CD4-positive, alpha-beta T cell treated with Interleukin-12 subunit alpha and Interleukin-12 subunit beta, for 1 hour (primary cell): ENCODE measurements at regions not wholly inside any gene's neighbourhood (a gene's known extent, or its start where the extent isn't known, plus 50 kb on each side); places are given as distances from the start of the nearest gene placed in this dataset.
"Not testable (repeated sequence)": the region's sequence is repeated elsewhere in the genome, so short reads cannot be mapped to it uniquely, and the experiment has no call there.

Source experiments
- DNase-seq: peaks from one replicate; pipeline ENCODE4 v3.0.0-alpha.2; 2020

DNA sequence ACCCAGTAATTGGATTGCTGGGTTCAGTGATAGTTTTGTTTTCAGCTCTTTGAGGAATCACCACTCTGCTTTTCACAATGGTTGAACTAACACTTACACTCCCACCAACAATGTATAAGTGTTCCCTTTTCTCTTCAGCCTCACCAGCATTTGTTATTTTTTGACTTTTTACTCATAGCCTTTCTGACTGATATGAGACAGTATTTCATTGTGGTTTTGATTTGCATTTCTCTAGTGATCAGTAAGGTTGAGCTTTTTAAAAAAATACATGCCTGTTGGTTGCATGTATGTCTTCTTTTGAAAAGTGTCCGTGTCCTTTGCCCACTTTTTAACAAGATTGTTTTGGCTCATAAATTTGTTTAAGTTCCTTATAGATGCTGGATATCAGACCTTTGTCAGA lies 185.7 kb upstream of the CCNH start:
- no peak for DNase-seq

GRCh38 chr5:87594566-87594965 lies 181.8 kb upstream of the CCNH start:
- no peak for DNase-seq

GRCh38 chr5:87589587-87589986 lies 176.9 kb upstream of the CCNH start:
- DNase-seq = no peak

DNA sequence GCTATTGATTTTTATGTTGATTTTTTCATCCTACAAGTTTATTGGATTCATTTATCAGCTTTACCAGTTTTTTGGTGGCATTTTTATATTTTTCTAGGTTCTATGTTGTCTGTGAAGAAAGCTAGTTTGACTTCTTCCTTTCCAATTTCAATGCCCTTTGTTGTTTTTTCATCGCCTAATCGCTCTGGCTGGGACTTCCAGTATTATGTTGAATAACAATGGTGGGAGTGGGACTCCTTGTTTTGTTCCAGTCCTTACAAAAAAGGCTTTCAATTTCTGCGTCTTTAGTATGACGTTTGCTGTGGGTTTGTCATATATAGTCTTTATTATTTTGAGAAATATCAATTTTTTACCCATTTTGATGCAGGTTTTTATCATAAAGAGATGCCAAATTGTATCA lies 175.6 kb upstream of the CCNH start:
- DNase-seq = no peak

GRCh38 chr5:87583704-87584103 lies 171.0 kb upstream of the CCNH start:
- not testable (repeated sequence) for DNase-seq

- DNase-seq = no peak
Measured at GRCh38 chr5:87582149-87582548, 169.4 kb upstream of the CCNH start.

GRCh38 chr5:87581661-87582060 lies 168.9 kb upstream of the CCNH start:
- DNase-seq = no peak

DNA sequence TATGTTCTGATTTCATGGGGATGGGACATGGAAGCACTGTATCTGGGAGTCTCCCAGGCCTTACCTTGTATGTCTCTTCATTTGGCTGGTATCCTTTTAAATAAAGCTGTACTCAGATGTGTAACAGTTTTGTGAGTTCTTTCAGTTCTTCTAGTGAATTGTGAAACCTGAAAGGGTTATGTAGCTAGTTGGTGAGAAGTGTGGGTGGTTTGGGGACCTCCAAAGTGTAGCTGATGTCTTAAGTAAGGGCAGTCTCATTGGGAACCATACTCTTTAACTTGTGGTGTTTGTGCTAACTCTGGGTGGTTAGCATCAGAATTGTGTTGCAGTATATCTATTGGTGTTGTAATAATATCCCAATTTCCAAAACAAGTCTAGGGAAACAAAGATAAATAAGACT lies 166.9 kb upstream of the CCNH start:
- DNase-seq = no peak

- DNase-seq = no peak
Measured at GRCh38 chr5:87576867-87577266, 164.1 kb upstream of the CCNH start.

GRCh38 chr5:87576306-87576705 lies 163.6 kb upstream of the CCNH start:
- DNase-seq = not testable (repeated sequence)

GRCh38 chr5:87574106-87574505 lies 161.4 kb upstream of the CCNH start:
- no peak for DNase-seq

GRCh38 chr5:87572611-87573010 lies 159.9 kb upstream of the CCNH start:
- no peak for DNase-seq

- DNase-seq = no peak
Measured at GRCh38 chr5:87572090-87572489, 159.4 kb upstream of the CCNH start.

- DNase-seq = no peak
Measured at GRCh38 chr5:87570366-87570765, 157.6 kb upstream of the CCNH start.

GRCh38 chr5:87562068-87562467 lies 149.3 kb upstream of the CCNH start:
- DNase-seq = no peak

DNA sequence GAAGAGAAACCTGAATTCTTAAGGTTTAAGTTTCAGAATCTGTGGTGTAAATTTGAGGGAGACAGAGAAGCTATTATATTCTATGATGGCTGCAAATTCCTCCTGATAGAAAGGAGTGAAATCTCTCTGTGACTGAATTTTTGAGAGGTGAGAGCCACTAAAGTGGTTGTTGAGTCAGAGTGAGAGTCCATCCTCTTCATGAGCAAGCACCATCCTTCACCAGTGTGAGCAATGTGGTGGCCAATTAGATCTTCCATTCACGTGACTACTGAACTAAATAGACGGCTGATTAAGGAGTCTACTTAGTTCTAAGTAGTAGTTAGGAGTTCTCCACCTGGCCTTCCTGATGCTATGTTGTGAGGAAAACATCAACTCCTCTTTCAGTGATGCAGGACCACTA lies 147.8 kb upstream of the CCNH start:
- DNase-seq = no peak

GRCh38 chr5:87551911-87552310 lies 139.2 kb upstream of the CCNH start:
- no peak for DNase-seq

DNA sequence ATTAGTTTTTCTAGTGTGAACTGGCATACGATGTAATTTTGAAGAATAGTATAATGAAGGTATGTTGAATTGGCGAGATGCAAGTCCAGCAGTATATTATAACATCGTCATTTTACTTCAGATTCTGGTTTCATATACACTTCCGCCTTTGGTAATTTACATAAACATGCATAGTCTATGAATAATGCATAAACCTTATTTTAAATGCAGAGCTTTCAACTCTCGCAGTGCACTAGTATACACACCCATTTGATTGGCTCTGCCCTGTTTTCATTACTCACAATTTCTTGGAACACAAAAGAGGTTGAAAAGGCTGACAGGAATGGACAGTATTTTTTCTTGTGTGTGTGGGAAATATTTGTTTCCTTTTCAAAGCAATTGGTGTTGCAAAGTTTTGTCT lies 128.9 kb upstream of the CCNH start:
- no peak for DNase-seq

GRCh38 chr5:87541033-87541432 lies 128.3 kb upstream of the CCNH start:
- DNase-seq = no peak

DNA sequence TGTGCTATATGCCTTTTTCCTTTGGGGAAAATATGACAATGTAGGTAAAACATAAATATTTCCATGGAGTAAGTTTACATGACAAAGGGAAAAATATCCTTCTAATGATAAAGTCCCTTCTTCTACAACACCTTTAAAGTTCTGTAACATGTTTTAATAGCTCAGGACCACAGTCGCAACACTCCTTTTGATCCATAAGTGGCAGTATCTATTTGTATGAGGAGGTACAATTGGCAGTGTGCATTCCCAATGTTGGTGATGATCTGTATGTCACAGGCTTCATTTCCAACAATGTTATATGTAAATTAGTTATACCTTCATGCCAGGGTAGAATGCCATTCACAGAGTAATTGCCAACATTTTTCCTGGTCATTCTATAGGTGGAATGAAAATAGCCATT lies 127.1 kb upstream of the CCNH start:
- no peak for DNase-seq

GRCh38 chr5:87536365-87536764 lies 123.6 kb upstream of the CCNH start:
- DNase-seq = no peak

DNA sequence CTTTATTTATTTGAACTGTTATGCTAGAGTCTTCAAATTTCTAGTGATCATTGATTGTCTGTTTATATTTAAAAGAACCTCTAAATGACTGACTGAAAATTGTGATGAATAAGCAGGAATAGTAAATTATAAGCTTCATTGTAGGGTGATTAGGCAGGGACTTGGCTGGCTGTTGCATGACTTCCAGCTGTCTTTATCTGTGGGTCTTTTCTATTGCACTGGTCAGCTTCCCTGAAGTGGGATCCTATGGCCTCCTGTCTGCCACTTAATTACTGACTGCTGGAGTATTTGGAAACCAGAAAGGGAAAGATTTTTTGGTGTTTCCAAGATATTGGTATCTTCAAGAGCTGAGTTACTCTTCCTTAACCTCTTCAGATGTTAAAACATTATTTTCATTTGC lies 123.0 kb upstream of the CCNH start:
- no peak for DNase-seq

- DNase-seq = no peak
Measured at GRCh38 chr5:87529486-87530076, 116.9 kb upstream of the CCNH start.

DNA sequence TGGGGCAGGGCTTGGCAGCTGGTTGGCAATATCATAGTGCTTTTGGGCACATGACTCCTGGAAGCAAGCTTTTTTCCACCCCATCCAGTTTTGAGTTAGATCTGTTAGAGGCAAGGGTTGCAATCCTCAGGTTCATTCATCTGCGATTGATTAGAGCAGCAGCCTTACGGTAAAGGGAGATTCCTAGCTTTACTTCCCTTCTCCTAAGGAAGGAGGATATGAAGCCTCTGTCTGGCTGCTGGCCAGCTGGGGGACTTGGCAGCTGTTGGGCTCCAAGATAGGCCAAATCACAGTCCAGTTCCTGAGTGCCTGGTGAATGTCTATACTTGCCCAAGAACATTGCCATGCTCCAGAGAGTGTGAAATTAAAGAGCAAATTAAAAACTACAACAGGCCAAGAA lies 113.4 kb upstream of the CCNH start:
- DNase-seq = no peak

- DNase-seq = no peak
Measured at GRCh38 chr5:87524217-87524616, 111.5 kb upstream of the CCNH start.

GRCh38 chr5:87511778-87512177 lies 99.0 kb upstream of the CCNH start:
- not testable (repeated sequence) for DNase-seq
